Retinal pigment epithelial cell (primary cell): ENCODE measurements at regions not wholly inside any gene's neighbourhood (a gene's known extent, or its start where the extent isn't known, plus 50 kb on each side); places are given as distances from the start of the nearest gene placed in this dataset.
"Not testable (repeated sequence)": the region's sequence is repeated elsewhere in the genome, so short reads cannot be mapped to it uniquely, and the experiment has no call there.

Source experiments
- DNase-seq: peaks from one replicate; pipeline ENCODE4 v3.0.0-alpha.2; 2010; ENCODE audit warnings: low read depth
- H3K4me3 ChIP-seq: 2 replicates; pipeline ENCODE4 v1.5.1; 2011; ENCODE audit warnings: mild to moderate bottlenecking, low read length, control low read depth, moderate library complexity
- CTCF ChIP-seq: conservative IDR thresholded peaks from 2 replicates; pipeline ENCODE4 v1.5.1; 2011; ENCODE audit warnings: low read depth, low read length, control low read depth, inconsistent platforms

GRCh38 chr9:85792057-85792456 is 50.3 kb upstream of the AGTPBP1 start:
- H3K4me3 ChIP-seq, DNase-seq: not testable (repeated sequence)
- TF ChIP-seq CTCF, result peak; percentile 8

GRCh38 chr9:85802978-85803695 is 61.4 kb upstream of the AGTPBP1 start:
- DNase-seq, H3K4me3 ChIP-seq: not testable (repeated sequence)

- H3K4me3 ChIP-seq, result peak overlapping the region; percentile 47
- DNase-seq, result not testable (repeated sequence)
These were observed 63.0 kb upstream of the AGTPBP1 start for GRCh38 chr9:85804847-85805133.

- peak overlapping the region; percentile 67 for H3K4me3 ChIP-seq
- peak; percentile 25 for DNase-seq
These were observed 63.6 kb upstream of the AGTPBP1 start for GRCh38 chr9:85805134-85806005.

GRCh38 chr9:85808329-85808728 is 66.6 kb upstream of the AGTPBP1 start:
- H3K4me3 ChIP-seq, DNase-seq: not testable (repeated sequence)

- H3K4me3 ChIP-seq, DNase-seq: not testable (repeated sequence)
These were observed 71.6 kb upstream of the AGTPBP1 start for GRCh38 chr9:85813388-85813787.

- not testable (repeated sequence) for DNase-seq, H3K4me3 ChIP-seq
These were observed 73.0 kb upstream of the AGTPBP1 start for GRCh38 chr9:85814800-85815199.

GRCh38 chr9:85818971-85819370 is 77.2 kb upstream of the AGTPBP1 start:
- H3K4me3 ChIP-seq, DNase-seq: not testable (repeated sequence)
- TF ChIP-seq CTCF, result peak; percentile 27

- H3K4me3 ChIP-seq, result not testable (repeated sequence)
These were observed 78.8 kb upstream of the AGTPBP1 start for GRCh38 chr9:85820598-85820997.

GRCh38 chr9:85824949-85825348 is 83.2 kb upstream of the AGTPBP1 start:
- DNase-seq, H3K4me3 ChIP-seq: not testable (repeated sequence)
- peak; percentile 49 for TF ChIP-seq CTCF

More at GRCh38 chr9:85820598-85820997, 78.8 kb upstream of the AGTPBP1 start:
- DNase-seq, result not testable (repeated sequence)

- not testable (repeated sequence) for DNase-seq, H3K4me3 ChIP-seq
These were observed 92.8 kb upstream of the AGTPBP1 start for GRCh38 chr9:85834591-85834990.

- not testable (repeated sequence) for H3K4me3 ChIP-seq, DNase-seq
These were observed 97.0 kb upstream of the NAA35 start for GRCh38 chr9:85843949-85844348.

- not testable (repeated sequence) for H3K4me3 ChIP-seq, DNase-seq
These were observed 93.2 kb upstream of the NAA35 start for GRCh38 chr9:85847782-85848181.
